ENCODE measurements at regions not wholly inside any gene's neighbourhood (a gene's known extent, or its start where the extent isn't known, plus 50 kb on each side); places are given as distances from the start of the nearest gene placed in this dataset.
"Not testable (repeated sequence)": the region's sequence is repeated elsewhere in the genome, so short reads cannot be mapped to it uniquely, and the experiment has no call there.

DNA sequence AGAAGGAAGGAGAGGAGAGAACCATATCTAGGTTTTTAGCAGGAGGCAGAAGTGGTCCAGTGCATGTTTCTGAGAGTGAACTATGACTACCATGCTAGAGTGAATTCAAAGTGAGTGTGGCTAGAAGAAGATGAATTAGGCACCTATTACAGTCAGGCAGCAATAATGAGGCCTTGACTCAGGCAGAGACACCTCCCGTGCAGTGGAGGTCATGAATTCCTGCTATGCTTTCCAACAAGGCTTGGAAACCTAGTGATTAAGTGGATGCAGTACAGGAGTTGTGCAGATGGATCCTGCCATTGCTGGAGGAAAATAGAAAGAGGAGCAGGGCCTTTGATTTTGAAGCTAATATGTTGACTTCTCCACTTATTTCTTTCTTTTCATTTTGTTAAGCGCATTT is 581.5 kb downstream of the RWDD3 start:
- intact Hi-C loops (cut with DNase I) = no loop called here
- no peak for DNase-seq (ENCODE audit: low spot score)

DNA sequence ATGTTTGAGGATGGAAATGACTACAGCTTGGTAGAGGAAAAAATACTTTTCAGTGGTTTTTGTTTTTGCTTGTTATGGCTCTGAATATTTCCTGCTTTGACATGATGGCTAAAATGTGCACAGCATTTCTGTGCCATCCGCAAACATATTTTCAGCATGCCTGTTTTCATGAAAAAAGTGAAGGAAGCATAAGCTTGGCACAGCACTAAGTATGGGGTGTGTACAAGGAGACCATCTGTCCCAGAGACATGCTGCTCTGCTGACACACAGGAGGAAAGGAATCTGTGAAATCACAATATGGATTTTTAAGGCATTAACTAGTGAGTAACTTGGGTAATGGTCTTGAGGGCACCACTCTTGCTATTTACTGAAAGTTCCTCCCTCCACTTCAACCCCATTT is 595.5 kb downstream of the RWDD3 start:
- DNase-seq (ENCODE audit: low spot score) = no peak
- intact Hi-C loops (cut with DNase I) = no loop called here

DNA sequence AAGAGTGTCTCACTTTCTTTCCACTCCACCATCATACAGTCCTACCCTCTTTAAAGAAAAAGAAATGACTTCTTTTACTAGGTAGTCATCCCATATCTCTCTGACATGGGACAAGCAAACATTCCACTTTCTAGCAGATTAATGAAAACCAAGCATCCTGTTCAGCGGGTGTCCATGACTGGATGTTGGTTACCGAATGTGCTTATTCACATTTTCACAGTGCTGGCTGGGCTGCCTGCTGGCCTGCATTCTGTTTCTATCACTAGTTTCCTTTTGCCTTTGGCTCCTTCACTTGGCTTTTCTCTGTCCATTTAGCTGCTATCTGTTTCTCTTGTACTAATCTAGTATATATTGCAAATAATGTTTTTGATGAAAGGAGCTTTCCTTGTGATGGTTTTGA is 598.4 kb downstream of the RWDD3 start:
- intact Hi-C loops (cut with DNase I) = no loop called here

DNA sequence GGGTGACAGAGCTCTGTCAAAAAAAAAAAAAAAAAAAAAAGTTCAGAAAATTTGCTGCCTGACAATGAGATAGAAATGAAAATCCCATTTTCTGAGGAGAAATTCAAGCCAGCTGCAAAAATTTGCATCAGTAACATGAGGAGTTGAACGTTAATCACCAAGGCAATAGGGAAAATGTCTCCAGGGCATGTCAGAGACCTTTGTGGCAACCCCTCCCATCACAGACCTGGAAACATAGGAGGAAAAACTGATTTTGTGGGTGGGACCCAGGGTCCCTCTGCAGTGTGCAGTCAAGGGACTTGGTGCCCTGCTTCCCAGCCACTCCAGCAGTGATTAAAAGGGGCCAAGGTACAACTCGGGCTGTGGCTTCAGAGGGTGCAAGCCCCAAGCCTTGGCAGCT is 615.4 kb downstream of the RWDD3 start:
- DNase-seq (ENCODE audit: low spot score) = no peak
- intact Hi-C loops (cut with DNase I) = no loop called here

More for the DNA sequence above, 598.4 kb downstream of the RWDD3 start:
- no peak for DNase-seq (ENCODE audit: low spot score)

DNA sequence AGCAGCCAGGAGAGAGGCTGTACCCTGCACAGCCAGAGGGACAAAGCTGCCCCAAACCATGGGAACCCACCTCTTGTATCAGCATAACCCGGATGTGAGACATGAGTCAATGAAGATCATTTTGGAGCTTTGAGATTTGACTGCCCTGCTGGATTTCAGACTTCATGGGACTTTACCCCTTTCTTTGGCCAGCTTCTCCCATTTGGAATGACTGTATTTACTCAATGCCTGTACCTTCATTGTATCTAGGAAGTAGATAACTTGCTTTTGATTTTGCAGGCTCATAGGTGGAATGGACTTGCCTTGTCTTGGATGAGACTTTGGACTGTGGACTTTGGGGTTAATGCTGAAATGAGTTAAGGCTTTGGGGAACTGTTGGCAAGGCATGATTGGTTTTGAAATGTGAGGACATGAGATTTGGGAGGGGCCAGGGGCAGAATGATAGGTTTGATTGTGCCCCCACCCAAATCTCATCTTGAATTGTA is 616.2 kb downstream of the RWDD3 start:
- DNase-seq (ENCODE audit: low spot score) = no peak
- intact Hi-C loops (cut with DNase I) = no loop called here

DNA sequence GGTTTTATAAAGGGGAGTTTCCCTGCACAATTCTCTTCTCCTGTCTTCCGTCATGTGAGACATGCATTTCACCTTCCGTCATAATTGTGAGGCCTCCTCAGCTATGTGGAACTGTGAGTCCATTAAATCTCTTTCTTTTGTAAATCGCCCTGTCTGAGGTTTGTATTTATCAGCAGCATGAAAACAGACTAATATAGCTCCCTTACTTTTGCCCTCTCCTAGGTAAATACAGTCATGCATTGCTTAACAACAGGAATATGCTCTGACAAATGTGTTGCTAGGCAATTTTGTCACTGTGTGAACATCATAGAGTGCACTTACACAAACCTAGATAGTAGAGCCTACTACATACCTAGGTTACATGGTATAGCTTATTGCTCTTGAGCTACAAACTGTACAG is 616.8 kb downstream of the RWDD3 start:
- DNase-seq (ENCODE audit: low spot score) = no peak
- intact Hi-C loops (cut with DNase I) = no loop called here

DNA sequence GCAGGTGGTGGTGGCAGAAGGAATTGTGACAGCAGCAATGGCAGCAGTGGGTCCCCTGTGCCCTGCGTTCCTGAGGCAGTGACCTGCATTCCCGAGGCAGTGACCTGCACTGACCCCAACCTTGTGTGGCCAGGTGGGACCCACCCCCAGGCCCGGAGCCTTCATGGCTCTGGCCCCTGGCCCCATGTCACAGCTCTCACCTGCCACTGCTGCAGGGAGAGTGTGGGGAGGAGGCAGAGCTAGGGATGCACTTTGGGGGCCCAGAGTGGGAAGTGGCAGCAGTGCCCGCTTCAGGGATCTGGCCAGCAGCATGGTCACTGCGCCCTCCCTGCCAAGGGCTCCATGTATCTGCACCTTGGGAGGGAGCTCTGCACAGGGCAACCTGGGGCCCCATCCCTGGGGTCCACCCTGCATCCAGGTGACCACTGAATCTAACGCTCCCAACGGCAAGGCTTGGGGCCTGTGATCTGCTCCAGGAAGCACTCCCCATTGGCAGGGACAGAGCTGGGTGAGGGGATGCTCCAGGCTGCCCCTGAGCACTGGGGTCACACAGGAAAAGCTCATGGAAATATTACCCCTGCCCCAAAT is 618.6 kb downstream of the RWDD3 start:
- intact Hi-C loops (cut with DNase I) = no loop called here

DNA sequence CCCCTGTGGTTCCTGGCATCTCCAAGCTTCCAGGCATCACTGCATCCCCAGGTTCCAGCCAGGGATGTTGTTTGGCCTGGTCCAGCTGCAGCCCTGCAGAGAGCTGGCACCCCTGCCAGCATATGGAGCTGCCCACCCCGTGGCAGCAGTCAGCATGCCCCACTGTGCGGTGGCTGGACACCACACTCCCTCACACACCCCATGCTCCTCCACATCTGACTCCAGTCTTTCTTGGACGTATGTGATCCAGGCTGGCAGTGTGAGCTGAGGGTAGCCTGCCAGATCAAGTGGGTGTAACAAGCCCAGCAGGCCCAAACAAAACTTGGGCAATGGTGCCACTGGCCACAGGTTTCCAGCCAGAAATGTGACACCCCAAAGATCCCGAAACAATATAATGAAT is 620.4 kb downstream of the RWDD3 start:
- no peak for DNase-seq (ENCODE audit: low spot score)
- intact Hi-C loops (cut with DNase I) = no loop called here

More for the DNA sequence above, 618.6 kb downstream of the RWDD3 start:
- no peak for DNase-seq (ENCODE audit: low spot score)

DNA sequence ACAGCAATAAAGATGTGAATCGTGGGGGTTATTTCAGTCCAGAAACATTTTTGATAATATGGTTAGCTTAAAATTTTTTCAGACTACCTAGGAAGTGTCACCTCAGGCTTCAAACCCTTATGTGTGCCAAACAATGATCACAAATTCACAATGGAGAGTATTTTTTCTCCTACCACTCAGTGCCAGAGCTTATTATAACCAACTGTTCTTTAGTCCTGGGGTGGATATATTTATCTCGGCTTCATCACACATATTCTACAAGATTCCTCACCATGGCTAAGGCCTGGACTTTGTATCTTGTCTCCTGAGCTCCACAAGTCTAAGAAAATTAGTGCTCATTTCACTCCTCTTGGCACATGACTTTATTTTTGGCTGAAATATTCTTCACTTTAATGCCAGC is 629.1 kb downstream of the RWDD3 start:
- intact Hi-C loops (cut with DNase I) = no loop called here
- DNase-seq (ENCODE audit: low spot score) = no peak

DNA sequence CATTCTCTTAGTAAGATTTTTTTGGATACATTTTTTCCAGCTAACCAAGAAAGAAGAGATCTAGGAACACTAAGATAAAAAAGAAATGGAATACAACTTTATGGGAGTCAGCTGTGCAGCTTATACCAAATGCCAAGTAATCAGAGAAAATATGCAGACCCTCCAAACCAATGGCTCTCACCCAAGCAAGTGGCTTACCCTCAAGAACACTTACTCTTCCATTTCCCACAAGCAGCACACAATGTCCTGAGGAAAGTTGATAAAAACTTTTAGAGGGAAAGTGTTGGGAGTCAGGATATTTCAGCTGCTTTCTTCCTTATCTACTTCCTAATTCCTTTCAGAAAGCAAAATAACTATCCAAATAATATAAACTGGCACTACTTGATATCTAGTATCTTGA is 631.8 kb downstream of the RWDD3 start:
- no peak for DNase-seq (ENCODE audit: low spot score)
- intact Hi-C loops (cut with DNase I) = no loop called here

DNA sequence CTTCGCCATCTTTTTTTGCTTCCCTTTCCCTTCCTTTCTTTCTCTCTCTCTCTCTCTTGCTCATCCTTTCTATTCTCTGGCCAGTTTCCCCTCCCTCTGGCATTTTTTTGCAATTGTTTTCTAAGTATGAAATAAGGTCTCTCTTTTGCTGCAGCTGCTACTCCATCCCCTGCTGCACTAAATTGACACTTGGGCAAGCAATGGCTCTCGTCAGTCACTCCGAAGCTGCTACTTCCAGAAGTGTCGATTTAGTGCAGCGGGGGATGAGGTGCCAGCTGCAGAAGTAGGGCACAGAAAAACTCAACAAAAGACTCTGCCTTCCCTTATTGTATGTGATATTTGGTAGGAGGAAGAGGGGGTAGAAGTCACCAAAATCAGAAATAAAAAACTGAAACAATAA is 642.3 kb downstream of the RWDD3 start:
- intact Hi-C loops (cut with DNase I) = no loop called here

DNA sequence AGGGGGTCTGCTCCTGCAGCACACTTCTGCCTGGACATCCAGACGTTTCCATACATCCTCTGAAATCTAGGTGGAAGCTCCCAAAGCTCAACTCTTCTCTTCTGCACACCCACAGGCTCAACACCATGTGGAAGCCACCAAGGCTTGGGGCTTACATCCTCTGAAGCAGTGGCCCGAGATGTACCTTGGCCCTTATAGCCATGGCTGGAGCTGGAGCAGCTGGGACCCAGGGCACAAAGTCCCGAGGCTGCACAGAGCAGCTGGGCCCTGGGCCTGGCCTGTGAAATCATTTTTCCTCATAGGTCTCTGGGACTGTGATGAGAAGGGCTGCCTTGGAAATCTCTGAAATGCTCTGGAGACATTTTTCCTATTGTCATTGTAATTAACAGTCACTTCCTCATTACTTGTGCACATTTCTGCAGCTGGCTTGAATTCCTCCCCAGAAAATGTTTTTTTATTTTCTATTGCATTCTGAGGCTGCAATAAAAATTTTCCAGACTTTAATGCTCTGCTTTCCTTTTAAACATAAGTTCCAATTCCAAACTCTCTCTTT is 645.6 kb downstream of the RWDD3 start:
- intact Hi-C loops (cut with DNase I) = no loop called here
- no peak for DNase-seq (ENCODE audit: low spot score)

More for the DNA sequence above, 642.3 kb downstream of the RWDD3 start:
- DNase-seq (ENCODE audit: low spot score) = no peak

DNA sequence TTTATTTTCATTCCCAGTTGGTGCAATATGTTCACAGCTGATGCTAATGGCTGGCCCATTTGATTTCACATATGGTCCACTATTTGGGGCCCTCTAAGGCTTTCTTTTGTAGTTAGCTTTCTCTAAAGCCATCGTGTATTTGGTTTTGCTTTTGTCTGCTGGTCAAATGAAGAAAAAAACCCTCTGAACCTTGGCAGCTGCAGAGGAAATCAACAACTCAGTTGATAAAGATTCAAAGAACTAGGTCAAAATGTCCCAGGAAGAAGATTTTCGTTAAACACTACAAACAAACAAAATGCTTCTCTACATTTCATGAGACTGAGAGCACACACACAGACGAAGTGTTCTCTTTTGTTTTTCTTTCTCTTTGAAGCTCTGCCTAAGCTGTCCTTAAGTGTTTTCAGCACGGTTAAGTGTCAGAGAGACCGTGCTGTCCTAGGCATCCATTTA is 655.0 kb downstream of the RWDD3 start:
- intact Hi-C loops (cut with DNase I) = no loop called here

DNA sequence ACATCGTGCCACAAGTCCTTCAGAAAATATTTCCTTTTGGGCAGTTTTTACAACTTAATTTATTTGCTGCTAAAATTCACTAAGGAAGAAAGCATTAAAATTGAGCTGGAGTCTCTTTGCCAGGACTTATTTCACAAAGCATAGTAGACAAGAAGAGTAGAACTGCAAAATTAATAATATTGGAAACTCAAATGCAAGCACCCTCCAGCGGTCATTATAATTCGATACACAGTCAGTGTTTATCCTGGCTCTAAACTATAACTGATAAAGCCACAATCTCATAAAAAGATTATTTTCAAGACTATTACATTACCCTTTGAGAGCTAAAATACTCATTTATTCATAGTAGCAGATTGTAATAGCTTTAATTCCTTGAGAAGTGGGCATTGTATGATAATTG is 655.4 kb downstream of the RWDD3 start:
- intact Hi-C loops (cut with DNase I) = no loop called here
- DNase-seq (ENCODE audit: low spot score) = no peak

More for the DNA sequence above, 655.0 kb downstream of the RWDD3 start:
- no peak for DNase-seq (ENCODE audit: low spot score)

DNA sequence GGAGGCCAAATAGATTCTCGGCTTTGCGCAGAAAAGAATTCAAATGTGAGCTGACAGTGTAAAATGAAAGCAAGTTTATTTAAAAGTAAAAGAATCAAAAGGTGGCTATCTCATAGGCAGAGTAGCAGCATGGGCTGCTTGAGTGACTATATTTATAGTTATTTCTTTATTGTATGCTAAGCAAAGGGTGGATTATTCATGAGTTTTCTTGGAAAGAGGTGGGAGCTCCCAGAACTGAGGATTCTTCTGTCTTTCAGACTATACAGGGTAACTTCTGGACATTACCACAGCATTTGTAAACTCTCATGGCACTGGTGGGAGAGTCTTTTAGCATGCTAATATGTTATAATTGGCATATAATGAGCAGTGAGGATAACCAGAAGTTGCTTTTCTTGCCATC is 659.9 kb downstream of the RWDD3 start:
- intact Hi-C loops (cut with DNase I) = no loop called here
- DNase-seq (ENCODE audit: low spot score) = no peak

DNA sequence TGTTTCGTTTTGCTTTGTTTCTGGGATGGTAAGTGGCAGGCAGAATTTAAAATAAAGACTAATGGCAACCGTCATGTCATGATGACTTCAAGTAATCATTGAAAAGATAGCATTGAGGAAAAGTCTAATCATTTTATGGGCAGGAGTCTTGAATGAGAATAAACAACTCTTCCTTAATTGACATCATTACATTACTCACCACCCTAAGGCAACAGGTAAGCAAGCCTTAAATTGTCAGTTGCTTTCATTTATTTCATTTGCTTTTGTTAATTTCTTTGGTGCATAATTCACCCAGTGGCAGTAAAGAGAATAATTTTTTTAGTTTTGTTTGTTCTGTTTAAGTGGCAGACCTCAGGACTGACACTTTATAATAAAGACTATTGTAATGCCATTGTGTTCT is 669.0 kb downstream of the RWDD3 start:
- no peak for DNase-seq (ENCODE audit: low spot score)
- intact Hi-C loops (cut with DNase I) = no loop called here

DNA sequence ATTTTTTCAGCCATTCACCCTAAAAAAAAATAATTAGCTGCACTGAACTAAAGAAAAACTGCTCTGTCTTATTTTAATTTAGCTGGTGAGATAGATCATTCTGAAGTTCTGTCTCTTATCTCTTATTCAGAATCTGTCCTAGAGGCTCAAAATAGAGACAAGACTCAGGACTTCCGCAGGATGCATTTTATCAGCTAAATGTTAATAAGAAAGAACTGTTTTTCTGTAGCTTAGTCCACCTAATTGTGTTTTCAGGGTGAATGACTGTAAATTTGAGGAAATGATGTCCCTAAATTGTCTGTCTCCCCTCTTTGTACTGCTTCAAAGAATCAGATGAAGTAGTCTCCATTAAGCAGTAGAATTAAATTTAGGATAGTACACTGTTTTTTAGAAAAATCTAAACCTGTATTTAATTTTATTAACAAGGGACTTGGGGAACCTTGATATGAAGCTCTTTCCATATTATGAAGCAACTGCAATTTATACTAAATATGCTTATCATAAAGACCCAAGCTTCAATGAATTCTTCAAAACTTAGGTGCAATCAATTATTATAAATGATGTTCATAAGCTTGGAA is 671.9 kb downstream of the RWDD3 start:
- intact Hi-C loops (cut with DNase I) = no loop called here

DNA sequence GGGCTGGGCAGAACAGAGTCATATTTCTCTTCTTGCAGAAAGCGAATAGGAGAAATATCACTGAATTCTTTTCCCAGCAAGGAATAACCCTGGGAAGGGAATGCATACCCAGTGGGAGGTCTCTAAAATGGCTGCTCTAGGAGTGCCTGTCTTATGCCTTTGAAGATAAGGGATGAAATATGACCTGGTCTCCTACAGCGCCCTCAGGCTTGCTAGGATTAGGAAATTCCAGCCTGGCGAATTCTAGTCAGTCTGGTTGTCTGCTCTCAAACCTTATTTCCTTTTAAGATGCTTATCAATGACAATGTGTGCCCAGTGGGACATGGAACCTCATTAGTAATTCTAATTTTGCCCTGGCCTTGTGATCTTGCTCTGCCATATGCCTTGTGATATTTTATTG is 677.7 kb downstream of the RWDD3 start:
- DNase-seq (ENCODE audit: low spot score); intact Hi-C loops (cut with DNase I): not testable (repeated sequence)

More for the DNA sequence above, 671.9 kb downstream of the RWDD3 start:
- DNase-seq (ENCODE audit: low spot score) = no peak

DNA sequence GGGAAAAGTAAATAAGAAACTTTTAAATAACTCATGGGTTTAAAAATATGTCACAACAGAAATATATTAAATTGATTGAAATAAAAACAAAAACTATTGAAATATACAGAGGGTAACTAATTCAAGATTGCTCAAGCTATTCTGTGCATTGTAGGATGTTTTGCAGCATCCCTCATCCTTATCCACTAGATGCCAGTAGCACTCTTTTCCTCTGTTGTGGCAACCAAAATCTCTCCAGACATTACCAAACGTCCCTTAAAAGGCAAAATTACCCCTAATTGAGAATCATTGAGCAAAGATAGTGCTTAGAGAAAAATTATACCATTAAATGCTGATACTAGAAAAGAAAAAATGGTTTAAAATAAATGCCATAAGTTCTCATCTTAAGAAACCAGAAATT is 682.6 kb downstream of the RWDD3 start:
- DNase-seq (ENCODE audit: low spot score) = no peak
- intact Hi-C loops (cut with DNase I) = no loop called here

DNA sequence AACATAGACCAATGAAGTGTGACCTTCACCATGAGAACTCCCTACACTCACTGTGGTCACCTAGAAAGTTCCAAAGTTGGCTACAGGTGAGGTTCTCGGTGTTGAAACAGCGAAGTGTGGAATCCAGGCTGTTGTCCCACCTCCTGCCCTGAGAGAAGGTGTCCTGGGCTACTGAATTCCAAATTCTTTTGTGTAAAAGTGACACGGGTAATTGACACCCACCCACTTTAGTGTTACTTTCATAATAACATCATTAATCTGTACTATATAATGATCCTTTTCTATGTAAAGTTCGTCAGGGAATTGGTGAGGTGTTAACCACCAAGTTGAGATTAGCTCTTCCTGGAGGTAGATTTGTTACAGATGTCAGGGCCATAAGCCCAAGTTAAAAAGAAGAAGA is 690.7 kb downstream of the RWDD3 start:
- intact Hi-C loops (cut with DNase I) = no loop called here
- DNase-seq (ENCODE audit: low spot score) = no peak

DNA sequence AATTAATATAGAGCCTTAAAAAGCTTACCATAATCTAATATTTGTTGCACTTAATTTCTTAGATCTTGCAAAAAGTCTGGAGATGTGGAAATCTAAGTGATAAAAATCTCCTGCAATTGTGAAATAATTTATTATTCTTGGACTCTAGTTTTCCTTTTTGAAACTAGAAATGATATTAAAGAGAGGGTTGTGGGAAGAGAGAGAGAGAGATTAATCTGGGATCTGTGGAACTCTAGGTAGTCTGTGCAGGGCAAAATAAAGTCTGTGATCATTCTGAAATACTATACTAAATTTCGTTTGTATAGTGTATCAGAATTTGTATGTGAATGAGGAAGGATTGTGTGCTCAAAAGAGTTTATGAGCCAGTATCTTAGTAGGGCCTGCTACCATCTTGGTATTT is 692.3 kb downstream of the RWDD3 start:
- intact Hi-C loops (cut with DNase I) = no loop called here

More for the DNA sequence above, 692.3 kb downstream of the RWDD3 start:
- no peak for DNase-seq (ENCODE audit: low spot score)

Data from cardiac septum (tissue), 1 donor.